Neural crest cell (in vitro differentiated cells): ENCODE measurements at regions not wholly inside any gene's neighbourhood (a gene's known extent, or its start where the extent isn't known, plus 50 kb on each side); places are given as distances from the start of the nearest gene placed in this dataset.

Experiments
- DNase-seq: peaks from one replicate; pipeline ENCODE4 v3.0.0; 2021; ENCODE audit warnings: low read depth, mixed read lengths, low spot score
- H3K27ac Mint-ChIP-seq: one replicate; pipeline ENCODE4 v1.8.0; 2021; ENCODE audit warnings: mild to moderate bottlenecking, mixed read lengths; ENCODE audit not compliant: unreplicated experiment
- H3K27me3 Mint-ChIP-seq: 2 replicates; pipeline ENCODE4 v1.8.0; 2021; ENCODE audit warnings: low read depth, mild to moderate bottlenecking, mixed read lengths
- H3K36me3 Mint-ChIP-seq: 2 replicates; pipeline ENCODE4 v1.8.0; 2021; ENCODE audit warnings: low read depth, mild to moderate bottlenecking, mixed read lengths
- H3K4me1 Mint-ChIP-seq: 2 replicates; pipeline ENCODE4 v1.8.0; 2021; ENCODE audit warnings: mixed read lengths
- H3K4me3 Mint-ChIP-seq: one replicate; pipeline ENCODE4 v1.8.0; 2021; ENCODE audit warnings: mild to moderate bottlenecking, mixed read lengths
- H3K9me3 Mint-ChIP-seq: 2 replicates; pipeline ENCODE4 v1.8.0; 2021; ENCODE audit warnings: mixed read lengths
- CTCF ChIP-seq: fragments of 200-600 bp; sonication (generic); conservative IDR thresholded peaks from 2 replicates; pipeline ENCODE4 v1.5.0; 2021; ENCODE audit warnings: antibody characterized with exemption, mild to moderate bottlenecking

- no peak for TF ChIP-seq CTCF
- Mint-ChIP-seq H3K4me1 (no peaks in the 10 kb centered on the region), H3K4me3 (no peak overlapping the region), H3K36me3 (no peaks in the 10 kb centered on the region), H3K9me3 (peaks cover 6% of the 10 kb centered on the region), H3K27ac (no peak overlapping the region), H3K27me3 (no peaks in the 10 kb centered on the region)
- DNase-seq = no peak
Measured at GRCh38 chrX:140848800-140849199, 139.2 kb downstream of the LINC00632 start.

- no peaks in the 10 kb centered on the region for H3K4me1 Mint-ChIP-seq
- no peak overlapping the region for H3K4me3 Mint-ChIP-seq
- no peaks in the 10 kb centered on the region for H3K27me3 Mint-ChIP-seq
- no peak for DNase-seq
- no peaks in the 10 kb centered on the region for H3K36me3 Mint-ChIP-seq
- no peak overlapping the region for H3K27ac Mint-ChIP-seq
- TF ChIP-seq CTCF = no peak
- peaks cover 6% of the 10 kb centered on the region for H3K9me3 Mint-ChIP-seq
Measured at GRCh38 chrX:140860718-140861117, 141.7 kb upstream of the SPANXB1 start.

DNA sequence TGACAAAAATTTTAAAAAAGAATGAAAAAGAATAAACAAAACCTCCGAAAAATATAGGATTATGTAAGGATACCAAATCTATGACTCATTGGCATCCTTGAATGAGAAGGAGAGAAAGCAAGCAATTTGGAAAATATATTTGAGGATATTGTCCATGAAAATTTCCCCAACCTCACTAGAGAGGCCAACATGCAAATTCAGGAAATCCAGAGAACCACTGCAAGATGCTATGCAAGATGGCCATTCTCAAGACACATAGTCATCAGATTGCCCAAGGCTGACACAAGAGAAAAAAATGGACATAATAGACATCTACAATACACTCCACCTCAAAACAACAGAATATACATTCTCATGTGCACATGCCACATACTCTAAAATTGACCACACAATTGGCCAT, 135.9 kb upstream of the SPANXB1 start:
- no peak for DNase-seq
- Mint-ChIP-seq H3K9me3 (peaks cover 23% of the 10 kb centered on the region), H3K27me3 (no peaks in the 10 kb centered on the region), H3K27ac (no peak overlapping the region), H3K4me3 (no peak overlapping the region), H3K36me3 (peaks cover 2% of the 10 kb centered on the region), H3K4me1 (no peaks in the 10 kb centered on the region)
- no peak for TF ChIP-seq CTCF

- no peaks in the 10 kb centered on the region for H3K27me3 Mint-ChIP-seq
- H3K4me1 Mint-ChIP-seq = no peaks in the 10 kb centered on the region
- no peaks in the 10 kb centered on the region for H3K36me3 Mint-ChIP-seq
- H3K27ac Mint-ChIP-seq = no peak overlapping the region
- TF ChIP-seq CTCF = no peak
- no peak for DNase-seq
- H3K9me3 Mint-ChIP-seq = peaks cover 2% of the 10 kb centered on the region
- no peak overlapping the region for H3K4me3 Mint-ChIP-seq
Measured at GRCh38 chrX:140912606-140913005, 89.8 kb upstream of the SPANXB1 start.

GRCh38 chrX:140913802-140914501, 88.4 kb upstream of the SPANXB1 start:
- no peak for TF ChIP-seq CTCF
- Mint-ChIP-seq H3K36me3 (no peaks in the 10 kb centered on the region), H3K27me3 (no peaks in the 10 kb centered on the region), H3K4me3 (no peak overlapping the region), H3K27ac (no peak overlapping the region), H3K9me3 (peaks cover 7% of the 10 kb centered on the region), H3K4me1 (peaks cover 4% of the 10 kb centered on the region)
- no peak for DNase-seq
